ENCODE measurements at regions not wholly inside any gene's neighbourhood (a gene's known extent, or its start where the extent isn't known, plus 50 kb on each side); places are given as distances from the start of the nearest gene placed in this dataset.

GRCh38 chr11:134939905-134940304 is 527.9 kb upstream of the B3GAT1 start:
- TF ChIP-seq YY1 (IDR thresholded peaks at IDR 0.05; ENCODE audit: low read depth, low read length) = no peak
- TF ChIP-seq CTCF (IDR thresholded peaks at IDR 0.05; ENCODE audit: control extremely low read depth in 1 of 3, insufficient read depth in 1 of 3, low read depth in 1 of 3, low read length in 3 of 3) = no peak
